GM13976 (cell line): ENCODE measurements at regions not wholly inside any gene's neighbourhood (a gene's known extent, or its start where the extent isn't known, plus 50 kb on each side); places are given as distances from the start of the nearest gene placed in this dataset.

Experiments
- DNase-seq: peaks from one replicate; pipeline ENCODE4 v3.0.0; 2012; ENCODE audit warnings: low spot score
- CTCF ChIP-seq: IDR thresholded peaks from 2 replicates; pipeline ENCODE4 v1.5.1; 2012; ENCODE audit warnings: borderline replicate concordance, mild to moderate bottlenecking; ENCODE audit not compliant: insufficient read depth; ENCODE audit errors: extremely low read depth, missing control alignments, control extremely low read depth
- in situ Hi-C: fragments of 300-500 bp; cut with MboI; formaldehyde crosslinking; loops from one replicate; pipeline ENCODE4 v1.12.0; 2022; ENCODE audit warnings: low sequenced_read_pairs, mixed read lengths, inconsistent platforms; ENCODE audit not compliant: unreplicated experiment

DNA sequence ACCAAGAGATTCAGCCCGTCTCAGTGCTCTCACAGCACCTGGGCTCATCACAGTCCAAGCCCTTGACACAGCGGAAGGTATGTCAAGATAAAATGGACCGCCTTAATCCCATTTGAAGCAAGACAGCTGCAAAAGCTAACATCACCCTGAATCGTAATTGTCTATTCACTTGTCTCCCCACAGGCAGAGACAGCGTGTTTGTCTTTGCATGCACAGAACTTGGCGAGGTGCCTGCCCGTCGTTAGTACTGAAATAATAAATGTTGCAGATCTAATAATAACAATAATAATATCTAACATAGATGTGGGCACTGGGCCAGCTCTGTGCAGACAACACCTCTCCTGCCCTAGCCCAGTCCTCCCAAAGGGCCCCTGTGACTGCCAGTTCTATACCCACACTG lies 271.7 kb downstream of the NPHP4 start:
- in situ Hi-C loops, result no loop called here
- no peak for TF ChIP-seq CTCF
- no peak for DNase-seq

GRCh38 chr1:5720045-5720444 lies 272.2 kb downstream of the NPHP4 start:
- no peak for TF ChIP-seq CTCF
- in situ Hi-C loops, result no loop called here

DNA sequence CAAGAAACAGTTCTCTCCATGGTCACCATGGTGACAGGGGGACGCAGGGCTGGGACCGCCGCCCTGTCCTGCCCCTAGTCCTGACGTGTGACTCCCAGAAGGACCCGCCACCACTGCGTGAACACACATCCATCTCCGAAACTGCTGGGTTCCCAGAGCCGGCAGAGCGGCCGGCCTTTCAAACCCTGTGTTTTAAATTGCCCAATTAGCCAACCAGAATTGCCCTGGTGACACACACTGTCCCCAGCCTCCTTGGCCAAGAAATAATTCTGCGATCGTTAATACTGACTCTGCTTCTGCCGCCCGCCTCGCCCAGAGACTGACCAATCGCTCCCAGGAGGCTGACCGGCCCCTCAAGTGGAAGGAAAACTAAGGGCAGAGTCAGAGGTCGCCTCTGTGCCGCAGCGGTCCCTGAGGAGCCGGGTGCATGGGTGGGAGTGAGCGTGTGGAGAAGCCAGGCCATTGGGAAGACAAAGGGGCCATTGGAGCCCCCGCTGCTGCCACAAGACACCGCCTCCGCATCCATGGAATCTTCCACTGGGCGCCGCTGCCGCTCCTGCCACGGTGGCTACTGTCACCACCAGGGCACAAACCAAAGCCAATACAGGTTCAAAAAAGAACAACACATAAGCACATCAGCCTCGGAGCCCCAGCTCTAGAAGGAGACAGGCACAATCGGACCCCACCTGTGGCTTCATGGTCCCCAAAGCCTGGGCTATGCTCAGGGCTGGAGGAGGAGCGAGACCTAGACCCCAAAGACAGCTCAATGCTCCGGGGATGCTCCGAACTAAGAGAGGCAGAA lies 273.2 kb downstream of the NPHP4 start:
- TF ChIP-seq CTCF, result no peak
- in situ Hi-C loops, result no loop called here
- DNase-seq, result no peak

More at GRCh38 chr1:5720045-5720444, 272.2 kb downstream of the NPHP4 start:
- DNase-seq, result no peak

DNA sequence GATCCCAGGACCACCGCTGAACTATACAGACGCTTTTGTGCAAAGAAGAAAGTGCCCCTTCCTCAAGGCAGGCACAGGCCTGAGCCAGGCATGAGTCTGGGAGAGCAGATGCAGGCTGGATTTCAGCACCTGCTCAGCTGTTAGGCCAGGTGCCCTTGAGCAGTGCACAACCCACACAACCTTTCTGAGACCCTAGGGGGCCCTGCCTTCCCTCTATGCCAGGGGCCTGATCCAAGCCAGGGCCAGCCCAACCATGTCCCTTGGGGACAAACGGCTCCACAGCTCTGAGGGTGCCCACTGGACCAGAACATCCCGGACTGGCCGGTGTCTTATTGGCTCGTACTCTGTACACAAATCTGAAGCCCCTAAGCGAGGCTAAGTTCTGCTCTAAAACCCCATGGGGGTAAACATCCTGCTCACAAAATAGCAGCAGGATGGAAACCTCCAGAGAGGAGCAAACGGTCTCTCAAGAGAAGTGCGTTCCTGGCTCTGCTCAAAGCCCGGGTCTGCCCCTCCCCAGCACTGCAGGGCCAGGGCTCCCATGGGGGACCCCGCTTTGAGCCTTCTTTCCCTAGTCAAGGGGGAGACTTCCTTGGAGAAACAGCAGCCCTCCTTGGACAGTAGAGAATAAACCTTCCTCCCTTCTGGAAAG lies 275.1 kb downstream of the NPHP4 start:
- DNase-seq, result no peak
- in situ Hi-C loops, result no loop called here
- TF ChIP-seq CTCF, result no peak

GRCh38 chr1:5716126-5716525 lies 276.1 kb downstream of the NPHP4 start:
- TF ChIP-seq CTCF, result no peak
- in situ Hi-C loops, result no loop called here

DNA sequence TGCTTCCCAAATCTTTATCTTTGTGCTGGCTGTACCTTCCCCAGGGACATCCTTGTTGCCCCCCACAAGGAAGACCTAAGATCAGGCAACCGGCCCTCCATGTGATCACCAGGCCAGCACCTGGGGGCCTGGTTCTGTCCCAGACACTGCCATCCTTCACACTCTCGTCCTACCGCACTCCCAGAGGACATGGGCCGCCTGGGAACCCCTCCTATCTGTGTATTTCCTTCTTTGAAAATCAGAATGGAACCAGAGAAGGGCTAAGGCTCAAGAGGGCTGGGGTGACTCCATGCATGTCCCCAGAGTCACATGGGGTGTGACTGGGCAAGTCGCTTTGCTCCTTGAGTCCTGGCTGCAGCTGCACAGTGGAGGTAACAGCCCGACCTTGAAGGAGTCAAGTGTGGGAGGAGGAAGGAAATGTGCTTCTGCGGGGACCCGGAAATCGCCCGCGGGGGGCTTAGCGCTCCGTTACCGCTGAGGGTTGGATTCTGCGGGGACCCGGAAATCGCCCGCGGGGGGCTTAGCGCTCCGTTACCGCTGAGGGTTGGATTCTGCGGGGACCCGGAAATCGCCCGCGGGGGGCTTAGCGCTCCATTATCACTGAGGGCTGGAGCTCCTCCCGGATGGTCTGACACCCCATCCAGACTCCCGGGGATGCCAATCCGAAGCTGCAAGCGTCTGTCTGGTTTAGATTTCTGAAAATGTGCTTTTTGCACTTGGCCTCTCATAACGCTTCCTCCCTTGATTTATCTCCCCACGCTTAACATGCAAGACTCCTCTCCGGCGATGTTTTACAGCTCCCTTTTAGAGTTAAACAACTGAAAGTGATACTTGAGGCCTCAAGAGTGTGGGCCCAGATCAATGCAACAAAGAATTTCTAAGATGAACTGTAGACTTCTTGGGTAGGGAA lies 278.9 kb downstream of the NPHP4 start:
- DNase-seq, result no peak
- TF ChIP-seq CTCF, result no peak
- in situ Hi-C loops, result no loop called here

More at GRCh38 chr1:5716126-5716525, 276.1 kb downstream of the NPHP4 start:
- no peak for DNase-seq
